PC-3 (cell line): ENCODE measurements at regions not wholly inside any gene's neighbourhood (a gene's known extent, or its start where the extent isn't known, plus 50 kb on each side); places are given as distances from the start of the nearest gene placed in this dataset.

Experiments
- ATAC-seq: fragments of 200-7000 bp; cut with Tn5 transposase; 2 replicates; pipeline ENCODE4 v1.9.1; 2020; ENCODE audit warnings: mild to moderate bottlenecking, moderate library complexity
- BruUV-seq: library from RNA; stranded (reverse); fragments of 400-500 nt; replicated peaks from 2 replicates; lab custom pipeline; 2021; lab: Mats Ljungman, UMichigan
- CTCF ChIA-PET: fragments of 300-600 bp; sonication (Branson Sonifier 250); formaldehyde crosslinking; loops from one replicate; lab custom pipeline; 2022; ENCODE audit warnings: antibody characterized with exemption; lab: Charles Lee
- POLR2A ChIA-PET: fragments of 300-600 bp; sonication (Branson Sonifier 250); formaldehyde crosslinking; loops from one replicate; lab custom pipeline; 2022; ENCODE audit warnings: antibody characterized with exemption; ENCODE audit not compliant: unreplicated experiment; lab: Charles Lee
- DNase-seq: peaks from one replicate; pipeline ENCODE4 v3.0.0-alpha.2; 2015
- H2AFZ ChIP-seq: fragments of 300-600 bp; sonication (generic); 2 replicates; pipeline ENCODE4 v1.6.0; 2016; ENCODE audit warnings: antibody characterized with exemption, low read length
- H3F3A ChIP-seq: fragments of 300-600 bp; sonication (generic); one replicate; pipeline ENCODE4 v1.6.0; 2017; ENCODE audit warnings: antibody characterized with exemption, low read length, control low read depth, mild to moderate bottlenecking; ENCODE audit not compliant: unreplicated experiment
- H3K27ac ChIP-seq: fragments of 300-600 bp; sonication (generic); 2 replicates; pipeline ENCODE4 v1.5.1; 2016; ENCODE audit warnings: mild to moderate bottlenecking, low read length
- H3K27me3 ChIP-seq: fragments of 300-600 bp; sonication (generic); 2 replicates; pipeline ENCODE4 v1.6.1; 2016; ENCODE audit warnings: low read length, mixed read lengths
- H3K36me3 ChIP-seq: fragments of 300-600 bp; sonication (generic); 2 replicates; pipeline ENCODE4 v1.6.1; 2016; ENCODE audit warnings: low read depth, mixed run types, low read length, mixed read lengths
- H3K4me1 ChIP-seq: fragments of 300-600 bp; sonication (generic); 2 replicates; pipeline ENCODE4 v1.5.1; 2016; ENCODE audit warnings: low read length; ENCODE audit not compliant: insufficient read depth
- H3K4me2 ChIP-seq: fragments of 300-600 bp; sonication (generic); 2 replicates; pipeline ENCODE4 v1.6.0; 2016; ENCODE audit warnings: low read length
- H3K4me3 ChIP-seq: fragments of 300-600 bp; sonication (generic); 2 replicates; pipeline ENCODE4 v1.5.1; 2016; ENCODE audit warnings: mild to moderate bottlenecking, low read length, mixed read lengths
- H3K79me2 ChIP-seq: fragments of 300-600 bp; sonication (generic); 2 replicates; pipeline ENCODE4 v1.6.1; 2017; ENCODE audit warnings: low read length, mixed read lengths
- H3K9ac ChIP-seq: fragments of 300-600 bp; sonication (generic); 2 replicates; pipeline ENCODE4 v1.6.0; 2016; ENCODE audit warnings: mild to moderate bottlenecking, low read length
- H3K9me2 ChIP-seq: fragments of 300-600 bp; sonication (generic); replicated peaks from 2 replicates; pipeline ENCODE4 v1.6.1; 2016; ENCODE audit warnings: mixed run types, low read length, mixed read lengths
- H3K9me3 ChIP-seq: fragments of 300-600 bp; sonication (generic); 2 replicates; pipeline ENCODE4 v1.6.1; 2016; ENCODE audit warnings: low read length, mixed read lengths
- H4K20me1 ChIP-seq: fragments of 300-600 bp; sonication (generic); 2 replicates; pipeline ENCODE4 v1.6.1; 2016; ENCODE audit warnings: low read length, mixed read lengths
- EZH2 ChIP-seq: fragments of 300-600 bp; sonication (generic); IDR thresholded peaks from one replicate; pipeline ENCODE4 v1.6.1; 2017; ENCODE audit warnings: antibody characterized with exemption, mild to moderate bottlenecking, low read length; ENCODE audit not compliant: unreplicated experiment
- EZH2phosphoT487 ChIP-seq: fragments of 300-600 bp; sonication (generic); IDR thresholded peaks from 2 replicates; pipeline ENCODE4 v1.6.1; 2018; ENCODE audit warnings: mild to moderate bottlenecking, antibody characterized with exemption, low read length, borderline replicate concordance
- intact Hi-C: fragments of 100-400 bp; cut with micrococcal nuclease; formaldehyde crosslinking; loops from 2 replicates; pipeline ENCODE4 v1.9.0; 2023
- TF ChIP-seq, protein P1 (sequence below): fragments of 300-600 bp; sonication (generic); conservative IDR thresholded peaks from 2 replicates; pipeline ENCODE4 v1.5.1; 2017; ENCODE audit warnings: antibody characterized with exemption, low read depth, mild to moderate bottlenecking, low read length

DNA sequence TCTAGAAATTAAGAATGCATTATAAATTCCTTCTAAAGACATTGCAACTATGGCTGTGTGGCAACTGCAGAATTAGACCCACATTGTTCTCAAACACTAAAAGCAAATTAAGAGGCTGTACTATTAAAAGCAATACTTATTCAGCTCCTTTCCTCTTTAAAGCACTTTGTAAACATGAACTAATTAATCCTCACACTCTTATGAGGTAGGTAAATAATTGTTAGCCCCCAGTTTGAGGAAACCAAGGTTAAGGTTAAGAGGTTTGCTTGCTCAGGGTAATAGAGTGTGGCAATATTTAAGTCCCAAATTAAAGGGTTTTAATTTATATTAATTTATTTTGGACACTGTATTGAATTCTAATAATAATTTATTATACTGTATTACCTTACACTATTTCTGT lies 553.8 kb downstream of the LRRIQ3 start:
- Histone ChIP-seq H3K9me2 (no peaks in the 10 kb centered on the region), H3K4me2 (no peak overlapping the region), H3F3A (no peaks in the 10 kb centered on the region), H3K36me3 (no peaks in the 10 kb centered on the region), H3K9me3 (no peaks in the 10 kb centered on the region), H3K4me3 (no peak overlapping the region), H3K4me1 (no peaks in the 10 kb centered on the region), H3K9ac (no peak overlapping the region), H3K27ac (no peak overlapping the region), H3K27me3 (peaks cover 20% of the 10 kb centered on the region; the same call in 1 of the 2 replicates), H4K20me1 (no peaks in the 10 kb centered on the region), H2AFZ (no peak overlapping the region), H3K79me2 (no peaks in the 10 kb centered on the region)
- no peak for DNase-seq
- TF ChIP-seq EZH2phosphoT487 (no peak), EZH2 (no peak)
- TF ChIP-seq, protein P1, sequence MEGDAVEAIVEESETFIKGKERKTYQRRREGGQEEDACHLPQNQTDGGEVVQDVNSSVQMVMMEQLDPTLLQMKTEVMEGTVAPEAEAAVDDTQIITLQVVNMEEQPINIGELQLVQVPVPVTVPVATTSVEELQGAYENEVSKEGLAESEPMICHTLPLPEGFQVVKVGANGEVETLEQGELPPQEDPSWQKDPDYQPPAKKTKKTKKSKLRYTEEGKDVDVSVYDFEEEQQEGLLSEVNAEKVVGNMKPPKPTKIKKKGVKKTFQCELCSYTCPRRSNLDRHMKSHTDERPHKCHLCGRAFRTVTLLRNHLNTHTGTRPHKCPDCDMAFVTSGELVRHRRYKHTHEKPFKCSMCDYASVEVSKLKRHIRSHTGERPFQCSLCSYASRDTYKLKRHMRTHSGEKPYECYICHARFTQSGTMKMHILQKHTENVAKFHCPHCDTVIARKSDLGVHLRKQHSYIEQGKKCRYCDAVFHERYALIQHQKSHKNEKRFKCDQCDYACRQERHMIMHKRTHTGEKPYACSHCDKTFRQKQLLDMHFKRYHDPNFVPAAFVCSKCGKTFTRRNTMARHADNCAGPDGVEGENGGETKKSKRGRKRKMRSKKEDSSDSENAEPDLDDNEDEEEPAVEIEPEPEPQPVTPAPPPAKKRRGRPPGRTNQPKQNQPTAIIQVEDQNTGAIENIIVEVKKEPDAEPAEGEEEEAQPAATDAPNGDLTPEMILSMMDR, result no peak
- intact Hi-C loops, result no loop called here
- BruUV-seq, result no TSS peak
- ChIA-PET CTCF (no interaction called here), POLR2A (no interaction called here)
- no peak for ATAC-seq

DNA sequence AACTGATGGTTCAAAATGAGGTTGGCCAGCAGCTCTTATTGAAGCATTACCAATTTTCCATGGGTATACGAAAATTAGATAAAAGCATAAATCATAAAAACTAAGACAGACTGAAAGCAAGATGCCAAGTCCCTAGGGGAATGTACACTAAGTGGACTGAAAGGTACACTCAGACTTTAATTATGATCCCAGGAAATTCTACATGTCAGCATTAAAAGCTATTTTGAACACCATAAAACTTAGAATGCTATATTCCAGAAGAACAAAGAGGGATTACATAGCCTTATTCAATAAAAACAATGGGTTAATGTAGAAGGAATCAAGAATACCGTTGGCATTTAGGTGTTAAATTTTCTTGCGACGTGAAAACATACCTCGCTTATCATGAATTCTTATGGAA lies 558.5 kb downstream of the LRRIQ3 start:
- CTCF ChIA-PET, result no interaction called here
- H4K20me1 ChIP-seq, result no peaks in the 10 kb centered on the region

DNA sequence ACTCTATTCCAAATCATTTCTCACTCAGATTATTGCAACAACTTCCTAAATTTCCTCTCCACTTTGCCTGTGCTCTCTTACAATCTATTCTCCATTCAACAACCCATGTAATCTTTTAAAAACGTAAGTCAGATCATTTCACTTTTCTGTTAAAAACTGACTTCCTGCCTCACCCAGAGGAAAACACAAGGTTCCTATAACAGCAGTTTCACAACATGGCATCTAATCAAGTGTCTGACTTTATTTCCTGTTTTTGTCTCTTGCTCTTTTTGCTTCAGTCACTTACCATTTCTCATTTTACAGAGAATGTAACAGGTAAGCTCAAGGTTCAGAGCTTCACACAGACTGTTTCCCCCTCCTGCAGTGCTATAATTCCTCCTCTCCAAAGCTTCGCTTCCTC lies 560.7 kb downstream of the LRRIQ3 start:
- ATAC-seq (no peak), DNase-seq (no peak)
- no peaks in the 10 kb centered on the region for H3K4me1 ChIP-seq
- H3F3A ChIP-seq, result no peaks in the 10 kb centered on the region
- no peaks in the 10 kb centered on the region for H3K9me2 ChIP-seq
- CTCF ChIA-PET, result no interaction called here
- intact Hi-C loops, result no loop called here
- no peaks in the 10 kb centered on the region for H4K20me1 ChIP-seq
- no peak overlapping the region for H2AFZ ChIP-seq
- no TSS peak for BruUV-seq
- H3K4me2 ChIP-seq, result no peak overlapping the region
- H3K79me2 ChIP-seq, result no peaks in the 10 kb centered on the region
- no peaks in the 10 kb centered on the region for H3K9me3 ChIP-seq
- H3K4me3 ChIP-seq, result no peak overlapping the region
- peaks cover 7% of the 10 kb centered on the region; the same call in 1 of the 2 replicates for H3K27me3 ChIP-seq
- POLR2A ChIA-PET, result no interaction called here
- no peak overlapping the region for H3K9ac ChIP-seq
- H3K27ac ChIP-seq, result no peak overlapping the region
- TF ChIP-seq EZH2phosphoT487, result no peak
- TF ChIP-seq, protein P1, result no peak
- TF ChIP-seq EZH2, result no peak
- H3K36me3 ChIP-seq, result no peaks in the 10 kb centered on the region

More for the DNA sequence above, 558.5 kb downstream of the LRRIQ3 start:
- no peaks in the 10 kb centered on the region for H3K4me1 ChIP-seq
- no peak for DNase-seq
- POLR2A ChIA-PET, result no interaction called here
- H3K27ac ChIP-seq, result no peak overlapping the region
- no peaks in the 10 kb centered on the region for H3K9me2 ChIP-seq
- TF ChIP-seq EZH2 (no peak), EZH2phosphoT487 (no peak)
- TF ChIP-seq, protein P1, result no peak
- H3K9me3 ChIP-seq, result no peaks in the 10 kb centered on the region
- BruUV-seq, result no TSS peak
- no peaks in the 10 kb centered on the region for H3F3A ChIP-seq
- peaks cover 7% of the 10 kb centered on the region; the same call in 1 of the 2 replicates for H3K27me3 ChIP-seq
- no peaks in the 10 kb centered on the region for H3K36me3 ChIP-seq
- no peak overlapping the region for H3K9ac ChIP-seq
- H3K79me2 ChIP-seq, result no peaks in the 10 kb centered on the region
- H2AFZ ChIP-seq, result no peak overlapping the region
- no peak overlapping the region for H3K4me2 ChIP-seq
- no peak for ATAC-seq
- H3K4me3 ChIP-seq, result no peak overlapping the region
- intact Hi-C loops, result no loop called here
